A673 (cell line): ENCODE measurements at regions not wholly inside any gene's neighbourhood (a gene's known extent, or its start where the extent isn't known, plus 50 kb on each side); places are given as distances from the start of the nearest gene placed in this dataset.

Source experiments
- CTCF ChIP-seq: fragments of 300-800, 200-600 bp; sonication (generic); conservative IDR thresholded peaks from 2 replicates; pipeline ENCODE4 v1.5.1; 2017; ENCODE audit warnings: low read depth, mild to moderate bottlenecking, antibody characterized with exemption, low read length, moderate library complexity, mixed read lengths
- EZH2 ChIP-seq: fragments of 200-600 bp; sonication (generic); IDR thresholded peaks from 2 replicates; pipeline ENCODE4 v1.6.1; 2017; ENCODE audit warnings: borderline replicate concordance, low read depth, mild to moderate bottlenecking, mixed read lengths, antibody characterized with exemption, low read length; ENCODE audit not compliant: poor library complexity, severe bottlenecking

- TF ChIP-seq CTCF: no peak
- TF ChIP-seq EZH2: no peak
Observed at GRCh38 chr3:146967783-146968182, 362.6 kb upstream of the PLSCR5 start.
